ENCODE measurements at regions not wholly inside any gene's neighbourhood (a gene's known extent, or its start where the extent isn't known, plus 50 kb on each side); places are given as distances from the start of the nearest gene placed in this dataset.

- DNase-seq: no peak
Measured at GRCh38 chr20:7264137-7264536, 496.7 kb downstream of the BMP2 start.

- no peak for DNase-seq
Measured at GRCh38 chr20:7269452-7269851, 502.0 kb downstream of the BMP2 start.

GRCh38 chr20:7272512-7272911 lies 505.0 kb downstream of the BMP2 start:
- no peak for DNase-seq

- no peak for DNase-seq
Measured at GRCh38 chr20:7274870-7275269, 507.4 kb downstream of the BMP2 start.

GRCh38 chr20:7275645-7276237 lies 508.3 kb downstream of the BMP2 start:
- no peak for DNase-seq

GRCh38 chr20:7285918-7286556 lies 518.6 kb downstream of the BMP2 start:
- peak; percentile 84 for DNase-seq

GRCh38 chr20:7291323-7291943 lies 523.9 kb downstream of the BMP2 start:
- no peak for DNase-seq

GRCh38 chr20:7291946-7292345 lies 524.5 kb downstream of the BMP2 start:
- DNase-seq: peak; percentile 2

- no peak for DNase-seq
Measured at GRCh38 chr20:7294816-7295360, 527.4 kb downstream of the BMP2 start.

GRCh38 chr20:7301807-7302206 lies 534.3 kb downstream of the BMP2 start:
- no peak for DNase-seq

GRCh38 chr20:7302250-7302649 lies 534.8 kb downstream of the BMP2 start:
- no peak for DNase-seq

GRCh38 chr20:7305976-7306375 lies 538.5 kb downstream of the BMP2 start:
- no peak for DNase-seq

GRCh38 chr20:7308163-7308562 lies 540.7 kb downstream of the BMP2 start:
- DNase-seq: no peak

GRCh38 chr20:7313047-7313446 lies 545.6 kb downstream of the BMP2 start:
- DNase-seq: no peak

GRCh38 chr20:7323957-7324356 lies 556.5 kb downstream of the BMP2 start:
- no peak for DNase-seq

- no peak for DNase-seq
Measured at GRCh38 chr20:7327810-7328209, 560.3 kb downstream of the BMP2 start.

- no peak for DNase-seq
Measured at GRCh38 chr20:7330850-7331249, 563.4 kb downstream of the BMP2 start.

- no peak for DNase-seq
Measured at GRCh38 chr20:7332169-7332568, 564.7 kb downstream of the BMP2 start.

- no peak for DNase-seq
Measured at GRCh38 chr20:7333841-7334240, 566.4 kb downstream of the BMP2 start.

- DNase-seq: no peak
Measured at GRCh38 chr20:7346026-7346425, 578.5 kb downstream of the BMP2 start.

- DNase-seq: no peak
Measured at GRCh38 chr20:7346562-7346961, 579.1 kb downstream of the BMP2 start.

GRCh38 chr20:7347409-7347808 lies 579.9 kb downstream of the BMP2 start:
- no peak for DNase-seq

GRCh38 chr20:7348253-7348652 lies 580.8 kb downstream of the BMP2 start:
- no peak for DNase-seq

- DNase-seq: no peak
Measured at GRCh38 chr20:7352165-7352564, 584.7 kb downstream of the BMP2 start.

All from hematopoietic multipotent progenitor cell treated with erythropoietin and hydrocortisone succinate and interleukin-3 and kit ligand, for 4 days (in vitro differentiated cells).